IPS-20b (cell line): ENCODE measurements at regions not wholly inside any gene's neighbourhood (a gene's known extent, or its start where the extent isn't known, plus 50 kb on each side); places are given as distances from the start of the nearest gene placed in this dataset.

Source experiments
- H3K27ac ChIP-seq: one replicate; pipeline ENCODE4 v1.5.1; 2013; ENCODE audit warnings: low read length
- H3K27me3 ChIP-seq: 2 replicates; pipeline ENCODE4 v1.6.1; 2013; ENCODE audit warnings: mild to moderate bottlenecking, low read length, inconsistent platforms; ENCODE audit not compliant: insufficient read depth
- H3K36me3 ChIP-seq: 2 replicates; pipeline ENCODE4 v1.6.1; 2013; ENCODE audit warnings: low read depth, mild to moderate bottlenecking, inconsistent platforms, low read length, moderate library complexity; ENCODE audit not compliant: insufficient read depth
- H3K4me1 ChIP-seq: 2 replicates; pipeline ENCODE4 v1.6.1; 2013; ENCODE audit warnings: mild to moderate bottlenecking, control low read depth, inconsistent platforms, low read length, moderate library complexity; ENCODE audit not compliant: insufficient read depth
- H3K4me3 ChIP-seq: 2 replicates; pipeline ENCODE4 v1.5.1; 2013; ENCODE audit warnings: mild to moderate bottlenecking, low read length, inconsistent platforms
- H3K9ac ChIP-seq: 2 replicates; pipeline ENCODE4 v1.6.1; 2013; ENCODE audit warnings: low read depth, mild to moderate bottlenecking, inconsistent platforms, low read length, moderate library complexity
- H3K9me3 ChIP-seq: 2 replicates; pipeline ENCODE4 v1.6.1; 2013; ENCODE audit warnings: mild to moderate bottlenecking, low read depth, low read length, inconsistent platforms; ENCODE audit not compliant: insufficient read depth

- no peaks in the 10 kb centered on the region for H3K9me3 ChIP-seq
- H3K27ac ChIP-seq: no peak overlapping the region
- H3K36me3 ChIP-seq: no peaks in the 10 kb centered on the region
These were observed 200.1 kb downstream of the TLE3 start for GRCh38 chr15:69897471-69898237.

DNA sequence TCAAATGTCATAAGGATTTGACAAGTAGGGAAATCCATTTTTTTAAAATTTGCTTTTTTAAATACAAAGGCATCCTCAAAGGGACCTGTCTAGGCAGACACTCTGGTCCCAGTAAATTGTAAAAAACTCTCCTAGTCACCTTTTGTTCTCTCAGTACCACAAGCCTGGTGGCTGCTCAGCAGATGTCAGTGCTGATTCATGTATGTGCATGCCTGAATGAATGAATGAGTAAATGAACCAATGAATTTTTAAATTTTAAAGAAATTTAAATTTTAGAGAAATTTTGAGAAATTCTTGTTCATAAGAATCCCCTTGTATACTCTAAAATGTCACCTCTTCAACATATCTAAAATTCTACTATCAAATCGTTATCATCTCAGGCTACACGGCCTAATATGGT, 199.5 kb downstream of the TLE3 start:
- Histone ChIP-seq H3K9ac (no peak overlapping the region), H3K4me1 (no peaks in the 10 kb centered on the region; the same call in 1 of the 2 replicates), H3K27ac (no peak overlapping the region), H3K27me3 (peaks cover 5% of the 10 kb centered on the region; the same call in 1 of the 2 replicates), H3K36me3 (no peaks in the 10 kb centered on the region), H3K9me3 (no peaks in the 10 kb centered on the region), H3K4me3 (no peak overlapping the region)

More at GRCh38 chr15:69897471-69898237, 200.1 kb downstream of the TLE3 start:
- Histone ChIP-seq H3K27me3 (peaks cover 8% of the 10 kb centered on the region; the same call in 1 of the 2 replicates), H3K4me1 (no peaks in the 10 kb centered on the region; the same call in 1 of the 2 replicates), H3K9ac (no peak overlapping the region), H3K4me3 (no peak overlapping the region)

- Histone ChIP-seq H3K4me3 (no peak overlapping the region), H3K27ac (no peak overlapping the region), H3K27me3 (no peaks in the 10 kb centered on the region), H3K9me3 (no peaks in the 10 kb centered on the region), H3K36me3 (no peaks in the 10 kb centered on the region), H3K9ac (no peak overlapping the region), H3K4me1 (no peaks in the 10 kb centered on the region)
These were observed 195.2 kb downstream of the TLE3 start for GRCh38 chr15:69902414-69903062.

DNA sequence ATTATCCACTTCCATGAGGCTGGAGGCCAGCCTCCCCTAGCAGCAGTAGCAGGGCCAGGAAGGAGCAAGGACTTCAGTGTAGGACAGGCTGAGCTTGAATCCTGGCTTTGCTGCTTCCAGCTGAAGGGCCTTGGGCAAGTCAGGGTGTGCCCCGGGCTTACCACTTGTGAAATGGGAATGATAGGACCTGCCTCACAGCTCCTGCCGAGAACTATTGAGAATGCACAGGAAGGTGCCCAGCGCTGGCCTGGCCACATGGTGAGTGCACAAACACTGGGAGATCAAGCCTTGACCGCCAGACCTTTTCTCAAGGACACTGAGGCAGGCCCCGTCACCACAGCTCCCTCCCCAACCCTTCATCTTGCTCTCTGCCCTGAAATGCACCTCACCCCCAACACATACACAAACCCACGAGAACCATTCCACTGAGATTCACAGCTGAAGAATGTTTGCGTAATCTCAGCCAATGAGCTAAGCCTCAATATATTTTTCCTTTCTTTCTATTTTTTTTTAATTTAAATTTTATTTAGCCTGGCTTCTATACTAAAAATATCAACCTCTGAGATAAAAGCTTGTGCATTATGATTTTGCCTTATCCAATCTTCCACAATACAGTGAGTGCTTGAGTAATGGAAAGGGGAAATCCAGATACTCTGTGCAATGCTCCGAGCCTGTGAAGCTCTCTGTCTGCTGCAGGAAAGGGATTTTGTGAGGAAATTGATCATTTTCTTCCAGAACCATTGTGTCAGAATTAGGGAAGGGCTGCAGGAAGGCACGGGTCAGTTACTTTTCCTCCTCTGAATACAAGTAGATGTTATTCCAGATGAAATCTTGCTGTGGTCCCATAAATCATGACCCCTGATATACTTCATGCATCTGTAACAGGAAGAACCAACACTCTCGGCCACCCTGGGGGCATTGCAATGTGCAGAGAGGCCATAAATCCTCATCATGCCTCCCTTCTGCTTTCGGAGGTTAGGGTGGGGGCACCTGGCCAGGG, 193.9 kb downstream of the TLE3 start:
- Histone ChIP-seq H3K27ac (no peak overlapping the region), H3K4me1 (no peaks in the 10 kb centered on the region), H3K27me3 (no peaks in the 10 kb centered on the region), H3K9me3 (no peaks in the 10 kb centered on the region), H3K36me3 (no peaks in the 10 kb centered on the region), H3K4me3 (no peak overlapping the region), H3K9ac (no peak overlapping the region)

- Histone ChIP-seq H3K36me3 (no peaks in the 10 kb centered on the region), H3K9me3 (no peaks in the 10 kb centered on the region), H3K27ac (no peak overlapping the region)
These were observed 191.2 kb downstream of the TLE3 start for GRCh38 chr15:69906256-69907185.

GRCh38 chr15:69908060-69908459, 189.7 kb downstream of the TLE3 start:
- no peak overlapping the region for H3K4me3 ChIP-seq
- H3K36me3 ChIP-seq: no peaks in the 10 kb centered on the region
- no peaks in the 10 kb centered on the region for H3K9me3 ChIP-seq
- no peak overlapping the region for H3K27ac ChIP-seq
- peaks cover 9% of the 10 kb centered on the region; the same call in 1 of the 2 replicates for H3K4me1 ChIP-seq
- peaks cover 18% of the 10 kb centered on the region for H3K27me3 ChIP-seq
- no peak overlapping the region for H3K9ac ChIP-seq

More at GRCh38 chr15:69906256-69907185, 191.2 kb downstream of the TLE3 start:
- Histone ChIP-seq H3K27me3 (peaks cover 3% of the 10 kb centered on the region; the same call in 1 of the 2 replicates), H3K4me3 (no peak overlapping the region), H3K4me1 (peaks cover 9% of the 10 kb centered on the region; the same call in 1 of the 2 replicates), H3K9ac (no peak overlapping the region)

DNA sequence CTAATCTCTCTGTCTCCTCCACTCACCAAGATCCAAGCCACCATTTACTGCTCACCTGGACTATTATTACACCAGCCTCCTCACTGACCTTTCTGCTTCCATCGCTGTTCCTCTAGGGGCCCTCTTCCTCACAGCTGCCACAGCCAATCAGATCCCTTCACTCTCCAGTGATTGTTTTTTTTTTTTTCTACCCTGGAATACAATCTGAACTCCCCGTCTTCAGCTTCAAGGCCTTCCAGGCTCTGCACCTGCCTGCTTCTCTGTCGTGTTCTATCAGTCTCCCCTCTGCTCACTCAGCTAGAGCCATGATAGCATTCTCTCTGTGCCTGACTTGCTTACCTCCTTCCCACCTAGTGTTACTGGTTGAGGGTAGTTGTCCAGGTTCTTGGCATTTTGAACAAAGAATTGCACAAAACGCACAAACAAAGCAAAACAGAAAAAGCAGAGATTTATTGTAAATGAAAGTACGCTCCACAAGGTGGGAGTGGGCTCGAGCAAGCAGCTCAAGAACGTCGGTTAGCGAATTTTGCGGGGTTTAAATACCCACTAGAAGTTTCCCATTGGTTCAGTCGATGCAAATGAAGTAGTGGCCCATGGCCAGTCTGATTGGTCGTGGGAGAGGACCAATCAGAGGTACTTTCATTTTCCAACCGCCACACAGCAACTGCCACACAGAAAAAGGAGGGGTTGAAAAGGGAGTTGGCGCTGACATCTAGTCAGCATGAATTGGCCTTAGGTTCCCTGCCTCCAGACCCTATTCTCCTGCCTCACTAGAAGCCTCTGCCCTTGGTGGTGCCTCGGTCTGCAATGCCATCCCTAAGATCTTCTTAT, 188.9 kb downstream of the TLE3 start:
- Histone ChIP-seq H3K4me3 (no peak overlapping the region), H3K9ac (no peak overlapping the region), H3K27me3 (peaks cover 18% of the 10 kb centered on the region), H3K9me3 (no peaks in the 10 kb centered on the region), H3K4me1 (peaks cover 15% of the 10 kb centered on the region; the same call in 1 of the 2 replicates), H3K27ac (no peak overlapping the region), H3K36me3 (no peaks in the 10 kb centered on the region)

- Histone ChIP-seq H3K4me1 (peaks cover 15% of the 10 kb centered on the region; the same call in 1 of the 2 replicates), H3K27ac (no peak overlapping the region), H3K36me3 (no peaks in the 10 kb centered on the region), H3K4me3 (no peak overlapping the region), H3K9ac (no peak overlapping the region), H3K27me3 (peaks cover 24% of the 10 kb centered on the region), H3K9me3 (no peaks in the 10 kb centered on the region)
These were observed 187.8 kb downstream of the TLE3 start for GRCh38 chr15:69909719-69910444.

DNA sequence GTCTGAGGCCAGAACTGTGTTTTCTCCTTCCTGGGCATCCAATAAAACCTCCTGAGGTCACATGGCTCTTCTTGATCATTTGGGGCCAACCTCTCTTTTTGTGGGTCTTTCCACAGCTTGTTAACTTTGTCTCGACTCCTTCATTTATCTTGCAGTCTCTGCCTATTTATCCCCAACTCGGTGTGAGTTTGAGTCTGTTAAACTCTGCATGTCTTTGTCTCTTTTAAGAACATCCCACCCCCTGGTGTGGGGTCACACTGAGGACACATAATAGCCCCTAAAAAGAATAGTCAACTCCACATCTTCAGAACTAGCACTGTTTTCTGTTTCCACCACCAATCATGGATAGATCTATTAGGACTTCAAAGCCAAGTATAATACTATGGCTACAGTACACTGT, 187.2 kb downstream of the TLE3 start:
- no peaks in the 10 kb centered on the region for H3K9me3 ChIP-seq
- H3K4me3 ChIP-seq: no peak overlapping the region
- no peaks in the 10 kb centered on the region for H3K36me3 ChIP-seq
- peaks cover 15% of the 10 kb centered on the region; the same call in 1 of the 2 replicates for H3K4me1 ChIP-seq
- H3K27ac ChIP-seq: no peak overlapping the region
- H3K9ac ChIP-seq: no peak overlapping the region
- peaks cover 28% of the 10 kb centered on the region for H3K27me3 ChIP-seq
